Body of pancreas (tissue), 4 donors: ENCODE measurements at regions not wholly inside any gene's neighbourhood (a gene's known extent, or its start where the extent isn't known, plus 50 kb on each side); places are given as distances from the start of the nearest gene placed in this dataset.

Experiments used
- ATAC-seq: fragments of 150-250 bp; one replicate; pipeline ENCODE4 v1.9.1; 2016
- DNase-seq, 4 donors: peaks; one replicate each; pipeline ENCODE4 v3.0.0-alpha.2; 2019
- H3K27ac ChIP-seq, 4 donors: fragments of 200-600 bp; sonication (generic); 1 replicate in 3 of 4; 2 replicates in 1 of 4; pipeline versions ENCODE4 v1.5.1 to v1.6.1; 2016 to 2019; ENCODE audit warnings: mild to moderate bottlenecking in 1 of 4, mixed read lengths in 1 of 4, moderate library complexity in 1 of 4
- H3K27me3 ChIP-seq, 2 donors: fragments of 200-600 bp; sonication (generic); one replicate each; pipeline ENCODE4 v1.6.0; 2016; ENCODE audit warnings: mild to moderate bottlenecking in 1 of 2
- H3K36me3 ChIP-seq, 2 donors: fragments of 200-600 bp; sonication (generic); replicated peaks in 1 of 2; 2 replicates each; pipeline ENCODE4 v1.5.1; 2016; ENCODE audit warnings: low read depth in 2 of 2; ENCODE audit not compliant: insufficient read depth in 1 of 2
- H3K4me1 ChIP-seq: fragments of 200-600 bp; sonication (generic); one replicate; pipeline ENCODE4 v1.6.0; 2016
- H3K4me3 ChIP-seq, 2 donors: fragments of 200-600 bp; sonication (generic); 1 replicate in 1 of 2; 2 replicates in 1 of 2; pipeline ENCODE4 v1.5.1; 2016 to 2019
- H3K9me3 ChIP-seq, 3 donors: fragments of 200-600 bp; sonication (generic); 1 replicate in 2 of 3; 2 replicates in 1 of 3; pipeline ENCODE4 v1.5.1; 2016
- POLR2A ChIP-seq, 3 donors: fragments of 450-650 bp; IDR thresholded peaks; one replicate each; pipeline ENCODE4 v1.6.1; 2016; ENCODE audit warnings: antibody characterized with exemption in 3 of 3, mild to moderate bottlenecking in 2 of 3
- WGBS, 2 donors: methylation state at CpG; one replicate each; pipeline ENCODE4 v1.1.5; 2017; 5-methylcytosine and 5-hydroxymethylcytosine counted together
- intact Hi-C: fragments of 100-400 bp; cut with DNase I; formaldehyde crosslinking; loops from one replicate; pipeline ENCODE4 v1.15.1; 2023
- TF ChIP-seq, protein P1 (sequence below), 7 experiments: fragments of 450-650 bp in 4 of 7; fragments of 200-600 bp in 3 of 7; sonication (generic) in 3 of 7; IDR thresholded peaks; one replicate each; pipeline ENCODE4 v1.5.1; 2016 to 2019; ENCODE audit warnings: antibody characterized with exemption in 7 of 7

DNA sequence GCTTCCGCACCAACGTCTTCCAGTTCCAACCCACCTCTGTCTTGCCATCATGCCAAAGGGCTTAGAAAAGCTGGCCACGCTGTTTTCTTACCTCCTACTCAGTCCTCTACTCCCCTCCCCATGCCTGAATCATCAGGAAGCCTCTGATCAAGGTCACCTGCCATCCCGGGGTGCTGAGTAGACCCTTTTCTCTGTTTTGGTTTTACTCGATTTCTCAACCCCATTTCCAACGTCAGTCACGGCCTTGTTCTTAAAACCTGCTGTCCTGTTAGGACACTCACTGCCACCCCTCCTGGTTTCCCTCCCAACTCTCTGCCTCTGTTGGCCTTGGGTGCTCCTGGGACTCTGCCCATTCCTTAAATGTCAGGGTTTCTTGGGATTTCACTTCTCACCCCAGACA lies 350.1 kb downstream of the FOXO1 start:
- 73 to 78% methylated on average over 7 of the region's 7 CpGs for WGBS, 2 donors
- no peak for TF ChIP-seq POLR2A (IDR thresholded peaks at IDR 0.05)
- TF ChIP-seq, protein P1, sequence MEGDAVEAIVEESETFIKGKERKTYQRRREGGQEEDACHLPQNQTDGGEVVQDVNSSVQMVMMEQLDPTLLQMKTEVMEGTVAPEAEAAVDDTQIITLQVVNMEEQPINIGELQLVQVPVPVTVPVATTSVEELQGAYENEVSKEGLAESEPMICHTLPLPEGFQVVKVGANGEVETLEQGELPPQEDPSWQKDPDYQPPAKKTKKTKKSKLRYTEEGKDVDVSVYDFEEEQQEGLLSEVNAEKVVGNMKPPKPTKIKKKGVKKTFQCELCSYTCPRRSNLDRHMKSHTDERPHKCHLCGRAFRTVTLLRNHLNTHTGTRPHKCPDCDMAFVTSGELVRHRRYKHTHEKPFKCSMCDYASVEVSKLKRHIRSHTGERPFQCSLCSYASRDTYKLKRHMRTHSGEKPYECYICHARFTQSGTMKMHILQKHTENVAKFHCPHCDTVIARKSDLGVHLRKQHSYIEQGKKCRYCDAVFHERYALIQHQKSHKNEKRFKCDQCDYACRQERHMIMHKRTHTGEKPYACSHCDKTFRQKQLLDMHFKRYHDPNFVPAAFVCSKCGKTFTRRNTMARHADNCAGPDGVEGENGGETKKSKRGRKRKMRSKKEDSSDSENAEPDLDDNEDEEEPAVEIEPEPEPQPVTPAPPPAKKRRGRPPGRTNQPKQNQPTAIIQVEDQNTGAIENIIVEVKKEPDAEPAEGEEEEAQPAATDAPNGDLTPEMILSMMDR (IDR thresholded peaks at IDR 0.05): no peak
- Histone ChIP-seq H3K36me3 (no peaks in the 10 kb centered on the region), H3K9me3 (no peaks in the 10 kb centered on the region), H3K27me3 (no peaks in the 10 kb centered on the region), H3K27ac (no peak overlapping the region), H3K4me3 (no peak overlapping the region), H3K4me1 (peaks cover 4% of the 10 kb centered on the region)
- DNase-seq (no peak), ATAC-seq (no peak)
- intact Hi-C loops: no loop called here

DNA sequence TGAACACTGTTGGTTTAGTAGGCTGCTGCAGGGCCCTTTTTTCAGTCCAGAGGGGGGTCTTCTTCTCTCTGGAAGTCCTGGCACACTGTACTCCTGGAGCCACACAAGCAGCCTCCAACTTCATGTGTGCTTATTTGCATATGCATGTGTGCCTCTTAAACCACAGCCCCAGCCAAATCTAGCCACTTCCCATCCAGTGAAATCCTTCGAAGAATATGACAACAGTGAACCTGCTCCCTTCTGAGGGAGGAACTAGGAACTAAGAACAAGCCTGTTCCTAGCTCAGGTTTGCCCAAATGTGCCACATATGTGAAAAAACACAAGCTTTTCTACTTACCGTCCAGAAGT lies 348.5 kb downstream of the FOXO1 start:
- H3K9me3 ChIP-seq: no peaks in the 10 kb centered on the region
- DNase-seq: no peak
- H3K36me3 ChIP-seq: no peaks in the 10 kb centered on the region
- no peak for ATAC-seq
- H3K4me3 ChIP-seq: no peak overlapping the region
- H3K27ac ChIP-seq: no peak overlapping the region
- WGBS, 2 donors: 73 to 76% methylated on average over 2 of the region's 2 CpGs
- H3K4me1 ChIP-seq: peaks cover 4% of the 10 kb centered on the region
- intact Hi-C loops: no loop called here
- TF ChIP-seq, protein P1 (IDR thresholded peaks at IDR 0.05): no peak
- TF ChIP-seq POLR2A (IDR thresholded peaks at IDR 0.05): no peak
- no peaks in the 10 kb centered on the region for H3K27me3 ChIP-seq

DNA sequence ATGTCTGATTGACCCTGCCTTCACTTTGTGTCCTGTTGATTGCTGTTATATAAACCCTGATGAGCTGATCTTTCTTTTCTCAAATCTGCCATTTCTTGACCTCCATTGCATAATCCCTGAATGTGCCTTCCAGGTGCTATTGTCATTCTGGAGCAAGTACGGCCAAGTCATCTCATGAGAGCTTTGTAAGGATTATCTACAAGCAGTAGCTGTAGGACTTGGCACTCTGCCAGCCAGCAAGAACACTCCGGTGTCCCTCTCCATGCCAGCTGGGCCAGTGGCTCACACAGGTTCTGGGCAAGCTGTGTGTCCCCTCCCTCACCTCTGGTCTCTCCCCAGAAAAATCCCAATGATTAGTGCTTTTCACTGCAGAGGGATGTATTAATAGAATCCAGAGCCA lies 348.1 kb downstream of the FOXO1 start:
- H3K9me3 ChIP-seq: no peaks in the 10 kb centered on the region
- DNase-seq (peak; percentile 71 to 84 (median 81)), ATAC-seq (peak; percentile 57)
- TF ChIP-seq, protein P1 (IDR thresholded peaks at IDR 0.05): no peak
- no peak for TF ChIP-seq POLR2A (IDR thresholded peaks at IDR 0.05)
- H3K27me3 ChIP-seq: no peaks in the 10 kb centered on the region
- no peak overlapping the region for H3K27ac ChIP-seq
- WGBS, 2 donors: 26 to 31% methylated on average over 2 of the region's 2 CpGs
- H3K4me1 ChIP-seq: peaks cover 4% of the 10 kb centered on the region
- intact Hi-C loops: no loop called here
- no peaks in the 10 kb centered on the region for H3K36me3 ChIP-seq
- H3K4me3 ChIP-seq: no peak overlapping the region

DNA sequence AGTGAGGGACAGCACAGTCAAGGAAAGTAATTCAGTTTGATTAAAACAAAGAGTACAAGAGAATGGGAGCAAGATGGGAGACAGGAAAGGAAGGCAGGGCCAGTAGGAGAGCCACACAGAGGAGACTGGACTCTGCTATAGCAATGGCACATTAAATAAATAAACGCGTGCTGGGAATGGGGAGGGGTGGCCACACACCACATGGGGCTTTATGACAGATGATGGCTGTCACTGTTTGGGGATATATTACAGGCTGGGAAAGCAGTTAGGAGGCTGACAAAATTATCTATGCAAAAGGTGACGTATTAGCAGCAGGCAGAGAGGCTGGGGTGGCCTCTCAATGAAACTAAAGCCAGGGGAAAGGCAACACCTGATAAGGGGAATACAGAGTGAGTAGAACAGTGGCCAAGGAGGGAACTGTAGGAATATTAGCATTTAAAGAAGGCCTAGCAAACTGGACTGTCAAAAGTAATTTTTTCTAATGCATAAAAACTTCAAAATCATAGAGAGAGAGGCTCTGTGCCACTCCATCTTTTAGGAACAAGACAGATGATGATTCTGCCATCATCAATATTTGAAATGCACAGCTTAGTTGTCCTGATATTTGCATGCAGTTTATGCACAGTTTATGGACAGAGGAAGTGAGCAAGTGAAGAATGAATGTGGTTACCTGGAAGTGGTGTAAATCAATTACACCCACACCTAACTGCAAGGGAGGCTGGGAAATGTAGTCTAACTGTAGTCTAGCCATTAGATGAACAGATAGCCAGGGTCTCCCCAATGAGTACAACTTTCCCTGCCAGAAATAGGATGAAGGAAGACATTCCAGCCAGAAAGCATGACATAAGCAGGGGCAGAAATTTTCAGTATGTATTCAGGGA lies 346.5 kb downstream of the FOXO1 start:
- Histone ChIP-seq H3K9me3 (no peaks in the 10 kb centered on the region), H3K4me1 (peaks cover 4% of the 10 kb centered on the region), H3K27ac (no peak overlapping the region), H3K36me3 (no peaks in the 10 kb centered on the region), H3K4me3 (no peak overlapping the region), H3K27me3 (no peaks in the 10 kb centered on the region)
- WGBS, 2 donors: 33 to 59% methylated on average over 3 of the region's 3 CpGs
- intact Hi-C loops: no loop called here
- peak in 1 of 4 donors; percentile 35 for DNase-seq
- ATAC-seq: peak; percentile 13
- TF ChIP-seq, protein P1 (IDR thresholded peaks at IDR 0.05): no peak
- no peak for TF ChIP-seq POLR2A (IDR thresholded peaks at IDR 0.05)

DNA sequence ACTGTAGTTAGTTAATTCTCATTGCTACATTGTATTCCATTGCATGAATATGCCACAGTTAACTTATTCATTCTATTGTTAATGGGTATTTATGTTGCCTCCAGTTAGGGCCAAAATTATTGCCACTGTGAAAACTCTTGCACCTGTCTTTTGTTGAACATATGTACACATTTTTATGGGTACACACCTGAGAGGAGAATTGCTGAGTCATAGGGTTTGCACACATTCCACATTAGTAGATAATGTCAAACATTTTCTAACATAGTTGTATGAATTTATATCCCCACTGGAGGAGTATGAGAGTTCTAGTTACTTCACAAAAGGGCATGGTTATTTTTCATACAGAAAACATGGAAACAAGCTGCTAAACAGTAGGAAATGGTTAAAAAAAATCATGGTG lies 338.4 kb downstream of the FOXO1 start:
- TF ChIP-seq, protein P1 (IDR thresholded peaks at IDR 0.05): no peak
- H3K9me3 ChIP-seq: no peaks in the 10 kb centered on the region

More for the DNA sequence above, 338.4 kb downstream of the FOXO1 start:
- Histone ChIP-seq H3K4me3 (no peak overlapping the region), H3K27ac (no peak overlapping the region), H3K27me3 (no peaks in the 10 kb centered on the region), H3K36me3 (no peaks in the 10 kb centered on the region), H3K4me1 (no peaks in the 10 kb centered on the region)
- DNase-seq: no peak
- ATAC-seq: no peak
- intact Hi-C loops: no loop called here
